Glutamatergic neuron (in vitro differentiated cells): ENCODE measurements at regions not wholly inside any gene's neighbourhood (a gene's known extent, or its start where the extent isn't known, plus 50 kb on each side); places are given as distances from the start of the nearest gene placed in this dataset.
"Not testable (repeated sequence)": the region's sequence is repeated elsewhere in the genome, so short reads cannot be mapped to it uniquely, and the experiment has no call there.

Experiments used
- DNase-seq: peaks from one replicate; pipeline ENCODE4 v3.0.0; 2022
- H3K27ac Mint-ChIP-seq: one replicate; pipeline ENCODE4 v1.8.0; 2020; ENCODE audit warnings: mild to moderate bottlenecking, mixed read lengths, inconsistent platforms; ENCODE audit not compliant: unreplicated experiment
- H3K27me3 Mint-ChIP-seq: one replicate; pipeline ENCODE4 v1.8.0; 2020; ENCODE audit warnings: mild to moderate bottlenecking, moderate library complexity, mixed read lengths, inconsistent platforms; ENCODE audit not compliant: unreplicated experiment
- H3K36me3 Mint-ChIP-seq: one replicate; pipeline ENCODE4 v1.8.0; 2020; ENCODE audit warnings: mild to moderate bottlenecking, mixed read lengths, inconsistent platforms; ENCODE audit not compliant: unreplicated experiment
- H3K4me1 Mint-ChIP-seq: one replicate; pipeline ENCODE4 v1.8.0; 2020; ENCODE audit warnings: mild to moderate bottlenecking, low read depth, mixed read lengths, inconsistent platforms; ENCODE audit not compliant: unreplicated experiment
- H3K4me3 Mint-ChIP-seq: one replicate; pipeline ENCODE4 v1.8.0; 2020; ENCODE audit warnings: mild to moderate bottlenecking, mixed read lengths, inconsistent platforms; ENCODE audit not compliant: unreplicated experiment
- H3K9me3 Mint-ChIP-seq: one replicate; pipeline ENCODE4 v1.8.0; 2020; ENCODE audit warnings: mild to moderate bottlenecking, moderate library complexity, mixed read lengths, inconsistent platforms; ENCODE audit not compliant: unreplicated experiment
- CTCF ChIP-seq: fragments of 200-600 bp; sonication (generic); IDR thresholded peaks from one replicate; pipeline ENCODE4 v1.5.0; 2021; ENCODE audit not compliant: partially characterized antibody, unreplicated experiment

- TF ChIP-seq CTCF: no peak
- DNase-seq: no peak
- no peak overlapping the region for H3K4me3 Mint-ChIP-seq
- H3K9me3 Mint-ChIP-seq: no peaks in the 10 kb centered on the region
- no peaks in the 10 kb centered on the region for H3K36me3 Mint-ChIP-seq
- no peaks in the 10 kb centered on the region for H3K27me3 Mint-ChIP-seq
- no peaks in the 10 kb centered on the region for H3K4me1 Mint-ChIP-seq
- H3K27ac Mint-ChIP-seq: no peak overlapping the region
These were observed 475.8 kb upstream of the PCDH20 start for GRCh38 chr13:61891401-61891800.

GRCh38 chr13:61884830-61885229 is 469.2 kb upstream of the PCDH20 start:
- H3K9me3 Mint-ChIP-seq: no peaks in the 10 kb centered on the region

GRCh38 chr13:61880578-61881283 is 465.1 kb upstream of the PCDH20 start:
- Mint-ChIP-seq H3K36me3 (peaks cover 8% of the 10 kb centered on the region), H3K9me3 (peaks cover 2% of the 10 kb centered on the region), H3K27me3 (no peaks in the 10 kb centered on the region), H3K27ac (no peak overlapping the region), H3K4me1 (no peaks in the 10 kb centered on the region), H3K4me3 (no peak overlapping the region)
- DNase-seq: no peak
- TF ChIP-seq CTCF: peak; percentile 78

More at GRCh38 chr13:61884830-61885229, 469.2 kb upstream of the PCDH20 start:
- Mint-ChIP-seq H3K36me3 (no peaks in the 10 kb centered on the region), H3K27ac (no peak overlapping the region), H3K27me3 (no peaks in the 10 kb centered on the region), H3K4me3 (no peak overlapping the region), H3K4me1 (no peaks in the 10 kb centered on the region)
- no peak for TF ChIP-seq CTCF
- DNase-seq: no peak

- H3K36me3 Mint-ChIP-seq, H3K4me3 Mint-ChIP-seq, H3K4me1 Mint-ChIP-seq, H3K27me3 Mint-ChIP-seq, H3K9me3 Mint-ChIP-seq, DNase-seq, H3K27ac Mint-ChIP-seq: not testable (repeated sequence)
These were observed 462.9 kb upstream of the PCDH20 start for GRCh38 chr13:61878565-61878964.

GRCh38 chr13:61874970-61875579 is 459.4 kb upstream of the PCDH20 start:
- Mint-ChIP-seq H3K27ac (no peak overlapping the region), H3K9me3 (peaks cover 2% of the 10 kb centered on the region), H3K36me3 (peaks cover 8% of the 10 kb centered on the region), H3K4me3 (no peak overlapping the region), H3K4me1 (no peaks in the 10 kb centered on the region), H3K27me3 (no peaks in the 10 kb centered on the region)
- no peak for TF ChIP-seq CTCF
- no peak for DNase-seq
